HG03342 (cell line): ENCODE measurements at regions not wholly inside any gene's neighbourhood (a gene's known extent, or its start where the extent isn't known, plus 50 kb on each side); places are given as distances from the start of the nearest gene placed in this dataset.

ENCODE experiments used
- ATAC-seq: cut with Tn5 transposase; IDR thresholded peaks from one replicate; pipeline ENCODE4 v1.9.1; 2021; ENCODE audit warnings: mild to moderate bottlenecking, moderate library complexity; ENCODE audit not compliant: unreplicated experiment

DNA sequence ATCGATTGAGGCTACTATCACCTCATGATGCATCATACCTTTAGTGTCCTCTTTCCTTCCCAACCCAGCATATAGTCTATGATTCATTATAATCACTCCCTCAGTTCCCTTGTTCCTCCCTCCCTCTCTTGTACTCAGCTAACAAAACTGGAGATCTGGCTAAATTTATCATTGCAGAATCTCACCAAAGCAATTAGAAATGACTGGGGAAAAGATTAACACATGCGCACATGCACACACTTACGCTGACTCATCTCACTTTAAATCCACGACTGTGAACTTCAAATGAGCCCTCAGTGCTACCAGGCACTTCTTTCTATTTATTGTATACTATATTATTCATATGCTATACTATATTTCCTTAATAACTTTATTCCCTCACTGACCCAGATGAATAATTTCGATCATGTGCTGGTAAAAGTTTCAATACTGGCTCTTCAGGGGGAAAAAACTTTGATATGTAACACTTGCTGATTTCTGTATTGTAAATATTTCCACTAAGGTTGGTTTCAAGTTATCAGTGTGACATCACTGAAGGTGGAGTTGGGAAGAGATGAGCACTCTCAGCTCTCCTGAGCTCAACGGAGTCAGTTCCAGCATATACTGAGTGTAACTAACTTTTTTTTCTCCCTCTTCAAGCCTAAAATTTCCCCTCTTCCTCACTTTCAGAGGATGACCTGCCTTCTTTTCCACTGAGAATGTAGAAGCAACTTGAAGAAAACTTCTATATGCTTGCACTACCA is 613.7 kb upstream of the B3GALT2 start:
- ATAC-seq = no peak

- no peak for ATAC-seq
Observed at GRCh38 chr1:193799371-193799770, 613.0 kb upstream of the B3GALT2 start.

GRCh38 chr1:193794239-193794638 is 607.8 kb upstream of the B3GALT2 start:
- ATAC-seq = no peak

DNA sequence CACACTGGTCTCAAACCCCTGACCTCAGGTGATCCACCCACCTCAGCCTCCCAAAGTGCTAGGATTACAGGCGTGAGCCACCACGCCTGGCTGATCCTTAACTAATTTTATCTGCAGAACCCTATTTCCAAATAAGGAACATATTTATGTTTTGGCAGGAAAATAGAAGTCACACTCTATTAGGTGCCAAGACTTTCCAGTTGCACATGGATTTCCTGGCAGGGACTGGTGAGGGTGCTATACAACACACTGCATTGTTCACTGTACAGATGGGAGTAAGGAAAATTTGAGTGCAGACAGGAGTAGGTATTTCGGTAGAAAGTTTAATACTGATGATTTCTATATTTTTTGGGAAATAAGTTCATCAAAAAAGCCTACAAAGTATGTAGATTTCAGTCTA is 605.3 kb upstream of the B3GALT2 start:
- no peak for ATAC-seq

DNA sequence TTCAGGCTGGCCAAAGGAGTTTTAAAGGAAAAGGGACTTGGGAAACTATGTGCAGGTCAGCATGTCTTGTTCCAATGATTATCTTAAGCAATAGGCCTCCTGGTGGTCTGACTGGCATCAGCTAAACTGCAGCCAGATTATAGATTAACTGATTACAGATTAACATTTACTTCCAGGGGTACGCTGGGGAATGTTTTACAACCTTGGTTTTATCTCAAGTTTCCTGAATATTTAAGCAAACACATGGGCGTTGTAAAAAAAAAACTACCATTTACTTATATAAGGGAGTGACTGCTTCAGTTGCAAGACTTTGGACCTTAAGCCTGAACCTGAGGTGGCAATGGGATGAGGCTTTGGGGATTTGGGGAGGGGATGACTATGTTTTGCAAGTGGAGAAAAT is 600.6 kb upstream of the B3GALT2 start:
- no peak for ATAC-seq

- no peak for ATAC-seq
Observed at GRCh38 chr1:193785850-193786420, 599.5 kb upstream of the B3GALT2 start.

DNA sequence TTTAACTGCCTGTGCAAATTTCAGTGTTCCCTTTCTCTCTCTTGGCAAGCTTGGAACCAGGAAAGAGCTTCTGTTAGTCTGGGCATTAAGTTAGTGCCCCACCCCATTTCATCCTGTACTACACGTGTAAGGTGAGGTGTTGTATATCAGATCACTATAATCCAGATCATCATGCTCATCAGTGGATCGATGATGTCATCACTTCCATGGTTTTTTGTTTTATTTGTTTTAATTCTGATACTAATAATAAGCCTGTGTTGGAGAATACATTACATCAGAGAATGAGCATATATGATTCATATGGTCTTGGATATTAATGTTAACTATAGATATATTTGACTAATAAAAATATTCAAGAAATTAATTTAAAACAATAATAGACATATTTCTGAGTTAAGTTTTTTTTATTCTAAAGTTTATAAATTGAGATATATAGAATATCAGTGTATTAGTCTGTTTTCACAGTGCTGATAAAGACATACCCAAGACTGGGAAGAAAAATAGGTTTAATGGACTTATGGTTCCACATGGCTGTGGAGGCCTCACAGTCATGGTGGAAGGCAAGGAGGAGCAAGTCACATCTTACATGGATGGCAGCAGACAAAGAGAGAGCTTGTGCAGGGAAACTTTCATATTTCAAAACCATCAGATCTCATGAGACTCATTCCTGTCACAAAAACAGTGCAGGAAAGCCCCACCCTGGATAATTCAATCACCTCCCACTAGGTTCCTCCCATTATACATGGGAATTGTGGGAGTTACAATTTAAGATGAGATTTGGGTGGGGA is 588.3 kb upstream of the B3GALT2 start:
- ATAC-seq = no peak

GRCh38 chr1:193771596-193771995 is 585.2 kb upstream of the B3GALT2 start:
- ATAC-seq = no peak

- no peak for ATAC-seq
Observed at GRCh38 chr1:193769651-193770050, 583.2 kb upstream of the B3GALT2 start.

- no peak for ATAC-seq
Observed at GRCh38 chr1:193767886-193768285, 581.5 kb upstream of the B3GALT2 start.

- ATAC-seq = no peak
Observed at GRCh38 chr1:193766329-193766728, 579.9 kb upstream of the B3GALT2 start.

DNA sequence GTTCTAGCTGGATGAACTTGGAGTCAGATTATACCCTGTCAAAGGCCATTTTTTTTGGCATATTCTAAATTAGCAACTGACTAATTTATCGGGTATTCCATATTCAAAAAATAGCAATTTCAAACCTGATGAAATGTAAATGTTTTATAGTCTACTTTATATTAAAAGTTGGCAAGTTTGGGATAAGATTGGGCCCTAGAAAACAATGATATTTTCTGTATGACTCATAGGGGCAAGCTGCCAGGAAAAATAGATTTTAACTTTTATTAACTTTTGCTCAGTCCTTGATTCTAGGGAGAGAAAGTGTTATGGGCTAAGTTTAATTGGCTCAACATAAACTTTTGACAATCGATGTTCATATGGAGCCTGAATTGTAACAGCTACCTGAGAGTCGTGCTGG is 576.9 kb upstream of the B3GALT2 start:
- ATAC-seq = no peak

DNA sequence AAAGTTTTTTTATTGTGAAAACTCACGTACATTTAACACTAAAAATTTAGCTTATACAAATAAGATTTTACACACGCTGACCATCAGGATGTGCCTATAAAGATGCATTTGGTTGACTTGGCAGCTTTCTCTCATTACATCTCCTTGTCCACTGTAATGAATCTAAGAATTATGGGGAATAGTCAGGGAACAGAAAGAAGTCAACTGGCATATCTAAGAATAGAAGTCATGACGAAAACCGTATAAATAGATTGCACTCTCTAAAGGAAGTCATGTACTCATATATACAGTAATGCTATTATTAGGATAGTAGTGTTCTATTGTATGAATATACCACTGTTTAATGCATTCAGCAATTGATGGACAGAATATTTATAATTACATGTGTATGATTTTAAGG is 575.8 kb upstream of the B3GALT2 start:
- no peak for ATAC-seq

- no peak for ATAC-seq
Observed at GRCh38 chr1:193755441-193755840, 569.0 kb upstream of the B3GALT2 start.

DNA sequence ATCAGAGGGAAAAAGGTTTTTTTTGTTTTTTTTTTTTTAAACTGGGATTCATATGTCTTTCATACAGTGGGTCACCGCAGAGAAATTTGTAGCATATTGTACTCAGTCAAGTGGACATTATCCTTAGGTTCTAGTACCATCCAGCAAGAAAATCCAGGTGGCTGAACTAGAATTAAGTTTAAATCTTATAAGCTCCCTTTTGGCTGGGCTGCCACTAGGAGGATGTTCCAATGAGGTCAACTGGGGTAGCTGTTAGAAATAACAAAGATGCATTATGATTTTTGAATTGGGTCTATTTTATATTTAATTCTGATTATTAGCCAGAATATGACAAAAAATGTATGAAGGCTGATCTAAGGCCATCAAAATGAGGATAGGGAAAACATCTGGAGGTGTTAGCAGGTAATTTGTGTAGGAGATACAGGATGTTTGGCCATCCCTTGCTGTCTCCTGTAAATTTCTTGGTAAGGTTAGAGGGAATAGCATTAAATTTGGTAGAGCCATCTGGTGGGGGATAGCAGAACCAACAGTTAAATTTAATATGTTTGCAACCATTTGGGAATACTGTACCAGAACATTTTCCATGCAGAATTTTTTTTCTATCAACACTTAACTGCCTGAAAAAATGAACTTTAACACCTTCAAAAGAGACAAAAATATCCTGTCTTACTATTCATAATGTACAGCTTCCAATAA is 568.5 kb upstream of the B3GALT2 start:
- no peak for ATAC-seq

DNA sequence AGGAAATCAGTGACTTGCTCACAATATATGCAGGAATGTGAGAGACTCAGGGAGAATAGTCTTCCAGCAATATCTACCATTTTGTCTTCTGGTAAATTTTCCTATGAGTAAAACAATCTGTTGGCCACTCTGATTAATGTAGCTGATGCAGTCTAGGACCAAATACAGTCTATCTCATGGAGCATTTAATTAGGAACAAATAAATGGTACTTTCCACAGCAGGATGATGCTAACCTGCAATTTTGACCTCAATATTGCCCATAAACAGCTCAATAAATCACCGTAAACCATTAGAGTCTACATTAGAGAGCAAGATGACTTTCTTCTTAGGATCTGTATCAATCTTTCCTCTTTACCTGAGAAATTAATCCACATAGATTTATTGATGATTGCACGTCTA is 567.7 kb upstream of the B3GALT2 start:
- ATAC-seq = no peak

GRCh38 chr1:193753038-193753756 is 566.8 kb upstream of the B3GALT2 start:
- ATAC-seq = no peak

DNA sequence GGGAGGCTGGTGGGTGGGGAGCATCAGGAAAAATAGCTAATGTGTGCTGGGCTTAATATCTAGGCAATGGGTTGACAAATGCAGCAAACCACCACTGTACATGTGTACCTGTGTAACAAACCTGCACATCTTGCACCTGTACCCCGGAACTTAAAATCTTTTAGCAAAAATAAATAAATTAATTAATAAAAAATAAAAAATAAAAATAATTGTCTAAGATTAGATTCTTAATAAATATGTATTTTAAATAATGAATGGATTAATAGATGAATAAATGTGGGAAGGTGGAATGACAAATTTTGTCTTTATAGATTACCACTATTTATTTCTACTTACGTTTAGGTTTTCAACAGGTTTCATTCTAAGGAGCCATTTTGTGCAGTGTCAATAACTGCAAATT is 563.5 kb upstream of the B3GALT2 start:
- ATAC-seq = no peak

DNA sequence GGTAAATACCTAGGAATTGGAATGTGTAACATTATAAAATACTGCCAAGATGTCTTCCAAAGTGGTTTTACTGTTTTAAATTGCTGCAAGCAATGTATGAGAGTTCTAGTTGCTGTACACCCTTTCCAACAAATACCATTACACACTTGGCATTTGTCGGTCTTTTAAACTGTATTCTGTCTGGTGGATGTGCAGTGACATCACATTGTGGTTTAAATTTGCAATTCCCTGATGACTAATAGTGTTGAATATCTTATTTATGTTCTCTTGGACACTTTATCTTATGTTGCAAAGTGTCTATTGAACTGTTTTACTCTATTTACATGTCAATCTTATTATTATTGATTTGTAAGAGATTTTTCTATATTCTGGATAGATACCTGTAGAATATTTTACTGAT is 561.2 kb upstream of the B3GALT2 start:
- ATAC-seq = no peak

DNA sequence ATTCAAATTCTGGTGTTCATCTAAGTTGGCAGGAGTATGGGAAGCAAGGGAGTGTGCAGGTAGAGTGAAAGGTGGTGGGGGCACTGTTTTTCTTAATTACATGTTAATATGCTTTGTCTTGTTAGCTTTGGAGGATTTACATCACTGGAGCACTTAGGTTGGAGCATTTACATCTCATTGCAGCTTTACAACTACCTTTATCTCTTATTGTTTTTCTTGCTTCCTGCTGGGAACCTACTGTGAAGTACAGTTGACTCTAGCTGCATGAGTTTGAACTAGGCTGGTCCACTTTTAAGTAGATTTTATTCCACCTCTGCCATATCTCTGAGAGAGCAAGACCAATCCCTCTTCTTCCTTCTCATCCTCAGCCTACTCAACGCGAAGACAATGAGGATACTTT is 554.8 kb upstream of the B3GALT2 start:
- no peak for ATAC-seq

GRCh38 chr1:193740762-193741161 is 554.3 kb upstream of the B3GALT2 start:
- no peak for ATAC-seq
